IMR-90 (cell line): ENCODE measurements at regions not wholly inside any gene's neighbourhood (a gene's known extent, or its start where the extent isn't known, plus 50 kb on each side); places are given as distances from the start of the nearest gene placed in this dataset.

Experiments used
- ATAC-seq: fragments of 200-7000 bp; cut with Tn5 transposase; 2 replicates; pipeline ENCODE4 v1.9.1; 2020; ENCODE audit warnings: low read depth, mild to moderate bottlenecking, moderate library complexity
- BruUV-seq: library from RNA; stranded (reverse); fragments of 400-500 nt; replicated peaks from 2 replicates; lab custom pipeline; 2021; lab: Mats Ljungman, UMichigan
- CTCF ChIA-PET: fragments of 300-600 bp; formaldehyde crosslinking; extraction: SDS; loops from one replicate; lab custom pipeline; 2021; ENCODE audit warnings: antibody characterized with exemption; lab: Yijun Ruan, JAX
- POLR2A ChIA-PET: fragments of 300-600 bp; sonication (Branson Sonifier 250); formaldehyde crosslinking; loops from one replicate; lab custom pipeline; 2022; ENCODE audit warnings: antibody characterized with exemption; ENCODE audit not compliant: unreplicated experiment; lab: Charles Lee
- DNase-seq: peaks from one replicate; pipeline ENCODE4 v3.0.0; 2013
- H2AFZ ChIP-seq: replicated peaks from 2 replicates; pipeline ENCODE3; 2013; ENCODE audit warnings: low read length, mild to moderate bottlenecking; ENCODE audit not compliant: poor library complexity
- H2AK5ac ChIP-seq: 2 replicates; pipeline ENCODE4 v1.6.1; 2013; ENCODE audit warnings: low read depth, low read length, inconsistent platforms
- H2AK9ac ChIP-seq: replicated peaks from 2 replicates; pipeline ENCODE3; 2013; ENCODE audit warnings: mild to moderate bottlenecking, low read depth, low read length, moderate library complexity; ENCODE audit not compliant: poor library complexity
- H2BK120ac ChIP-seq: 2 replicates; pipeline ENCODE4 v1.6.1; 2013; ENCODE audit warnings: low read depth, low read length, inconsistent platforms
- H2BK15ac ChIP-seq: 3 replicates; pipeline ENCODE4 v1.6.1; 2013; ENCODE audit warnings: low read depth, low read length, inconsistent platforms
- H2BK20ac ChIP-seq: 2 replicates; pipeline ENCODE4 v1.6.1; 2013; ENCODE audit warnings: low read depth, mild to moderate bottlenecking, inconsistent platforms, low read length, moderate library complexity
- H2BK5ac ChIP-seq: 2 replicates; pipeline ENCODE4 v1.6.1; 2013; ENCODE audit warnings: mild to moderate bottlenecking, low read depth, low read length, inconsistent platforms; ENCODE audit not compliant: poor library complexity, severe bottlenecking
- H3K14ac ChIP-seq: replicated peaks from 2 replicates; pipeline ENCODE4 v1.6.1; 2013; ENCODE audit warnings: low read depth, low read length, inconsistent platforms
- H3K18ac ChIP-seq: 2 replicates; pipeline ENCODE4 v1.6.1; 2013; ENCODE audit warnings: low read depth, low read length, control low read depth
- H3K23ac ChIP-seq: 2 replicates; pipeline ENCODE4 v1.6.1; 2013; ENCODE audit warnings: low read depth, low read length, inconsistent platforms
- H3K27ac ChIP-seq: 2 replicates; pipeline ENCODE4 v1.5.1; 2013; ENCODE audit warnings: mild to moderate bottlenecking, control low read depth, low read length; ENCODE audit not compliant: insufficient read depth
- H3K27me3 ChIP-seq: 2 replicates; pipeline ENCODE4 v1.6.1; 2013; ENCODE audit warnings: low read length; ENCODE audit not compliant: control insufficient read depth, insufficient read depth
- H3K36me3 ChIP-seq: 2 replicates; pipeline ENCODE4 v1.6.1; 2013; ENCODE audit warnings: low read length, mixed read lengths; ENCODE audit not compliant: control insufficient read depth, insufficient read depth
- H3K4ac ChIP-seq: 2 replicates; pipeline ENCODE4 v1.6.1; 2013; ENCODE audit warnings: low read depth, low read length, inconsistent platforms
- H3K4me1 ChIP-seq: 2 replicates; pipeline ENCODE4 v1.6.1; 2013; ENCODE audit warnings: low read length, mixed read lengths; ENCODE audit not compliant: control insufficient read depth, insufficient read depth
- H3K4me2 ChIP-seq: 2 replicates; pipeline ENCODE4 v1.6.1; 2013; ENCODE audit warnings: low read depth, mild to moderate bottlenecking, control low read depth, low read length, moderate library complexity
- H3K4me3 ChIP-seq: 2 replicates; pipeline ENCODE4 v1.5.1; 2013; ENCODE audit warnings: low read depth, mild to moderate bottlenecking, control low read depth, low read length, moderate library complexity; ENCODE audit not compliant: insufficient read depth
- H3K56ac ChIP-seq: 2 replicates; pipeline ENCODE4 v1.6.1; 2013; ENCODE audit warnings: low read length, inconsistent platforms; ENCODE audit not compliant: insufficient read depth; ENCODE audit errors: extremely low read depth
- H3K79me1 ChIP-seq, 2 experiments: 2 replicates each; pipeline ENCODE4 v1.6.1; 2013; ENCODE audit warnings: low read length in 2 of 2, inconsistent platforms in 1 of 2, low read depth in 1 of 2
- H3K9ac ChIP-seq: 2 replicates; pipeline ENCODE4 v1.6.1; 2013; ENCODE audit warnings: low read depth, low read length, control low read depth
- H3K9me1 ChIP-seq: 2 replicates; pipeline ENCODE4 v1.6.1; 2013; ENCODE audit warnings: low read length, inconsistent platforms; ENCODE audit not compliant: insufficient read depth
- H3K9me3 ChIP-seq: 2 replicates; pipeline ENCODE4 v1.6.1; 2013; ENCODE audit warnings: low read length; ENCODE audit not compliant: control insufficient read depth, insufficient read depth
- H4K20me1 ChIP-seq: 2 replicates; pipeline ENCODE4 v1.6.1; 2013; ENCODE audit warnings: low read length, inconsistent platforms; ENCODE audit not compliant: insufficient read depth
- H4K5ac ChIP-seq: 2 replicates; pipeline ENCODE4 v1.6.1; 2013; ENCODE audit warnings: mild to moderate bottlenecking, low read depth, low read length, control low read depth
- H4K8ac ChIP-seq, 2 experiments: 2 replicates each; pipeline ENCODE4 v1.6.1; 2013; ENCODE audit warnings: low read depth in 2 of 2, low read length in 2 of 2, control low read depth in 1 of 2, inconsistent platforms in 1 of 2
- H4K91ac ChIP-seq: 2 replicates; pipeline ENCODE4 v1.6.1; 2013; ENCODE audit warnings: low read depth, low read length, inconsistent platforms; ENCODE audit not compliant: insufficient read depth
- RAD21 ChIP-seq: IDR thresholded peaks from 2 replicates; pipeline ENCODE4 v1.6.1; 2012; ENCODE audit warnings: low read length, improper control_type of control experiment
- WGBS, 2 experiments: methylation state at CpG; one replicate each; pipeline versions ENCODE4 v1.1.5 to v1.1.7; 2013; ENCODE audit warnings: missing lambda C conversion rate in 2 of 2; ENCODE audit not compliant: insufficient read length in 1 of 2; ENCODE audit errors: extremely low coverage in 2 of 2; 5-methylcytosine and 5-hydroxymethylcytosine counted together
- dilution Hi-C: fragments of 300-500 bp; cut with HindIII; formaldehyde crosslinking; loops from one replicate; pipeline ENCODE4 v1.14.3; 2018; ENCODE audit warnings: low sequenced_read_pairs; ENCODE audit not compliant: unreplicated experiment
- in situ Hi-C: fragments of 300-500 bp; cut with MboI; formaldehyde crosslinking; loops from 3 replicates; pipeline ENCODE4 v1.14.3; 2019; ENCODE audit warnings: low sequenced_read_pairs, inconsistent platforms, mixed read lengths
- intact Hi-C: fragments of 100-400 bp; cut with micrococcal nuclease; formaldehyde crosslinking; loops from 2 replicates; pipeline ENCODE4 v1.10.0; 2022
- TF ChIP-seq, protein P1 (sequence below): fragments of 150-350 bp; IDR thresholded peaks from 2 replicates; pipeline ENCODE4 v1.6.1; 2016; ENCODE audit warnings: low read depth, mild to moderate bottlenecking, low read length, moderate library complexity, borderline replicate concordance

DNA sequence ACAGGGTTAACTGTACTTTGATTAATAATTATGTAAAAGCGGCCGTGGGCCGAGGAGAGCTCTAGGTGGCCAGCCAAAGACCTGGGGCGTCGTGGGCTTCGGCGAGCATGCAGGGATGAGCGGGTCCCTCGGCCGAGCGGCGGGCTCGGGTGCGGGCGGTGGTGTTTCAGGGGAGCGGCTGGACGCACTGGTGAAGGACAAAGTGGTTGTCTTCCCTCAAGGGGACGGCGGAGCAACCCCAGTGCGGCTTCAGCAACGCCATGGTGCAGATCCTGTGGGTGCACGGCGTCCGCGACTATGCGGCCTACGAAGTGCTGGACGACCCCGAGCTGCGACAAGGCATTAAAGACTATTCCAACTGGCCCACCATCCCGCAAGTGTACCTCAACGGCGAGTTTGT, 103.0 kb upstream of the C1GALT1C1 start:
- no peak overlapping the region for H4K8ac ChIP-seq
- no peak overlapping the region for H2AK5ac ChIP-seq
- H3K4me1 ChIP-seq, result no peaks in the 10 kb centered on the region
- H3K4ac ChIP-seq, result no peak overlapping the region
- H2BK15ac ChIP-seq, result no peak overlapping the region
- dilution Hi-C loops, result no loop called here
- POLR2A ChIA-PET, result no interaction called here
- no peak overlapping the region for H3K56ac ChIP-seq
- H2AK9ac ChIP-seq, result no peak overlapping the region
- no peak overlapping the region for H3K18ac ChIP-seq
- H2BK20ac ChIP-seq, result no peak overlapping the region
- WGBS, 2 experiments, result 67% methylated on average over 3 of the region's 33 CpGs; no CpG with 5 or more reads in 1 of the 2 experiments
- no peak overlapping the region for H3K9ac ChIP-seq
- no peak for ATAC-seq
- intact Hi-C loops, result no loop called here
- no peaks in the 10 kb centered on the region for H3K36me3 ChIP-seq
- H3K4me2 ChIP-seq, result no peak overlapping the region
- H3K14ac ChIP-seq, result no peak overlapping the region
- H2BK120ac ChIP-seq, result no peak overlapping the region
- no peak overlapping the region for H2AFZ ChIP-seq
- CTCF ChIA-PET, result no interaction called here
- no TSS peak for BruUV-seq
- H2BK5ac ChIP-seq, result no peak overlapping the region
- H3K27ac ChIP-seq, result no peak overlapping the region
- no peaks in the 10 kb centered on the region for H3K27me3 ChIP-seq
- no peak for DNase-seq
- H4K91ac ChIP-seq, result no peak overlapping the region
- in situ Hi-C loops, result no loop called here
- H3K9me3 ChIP-seq, result no peaks in the 10 kb centered on the region
- no peaks in the 10 kb centered on the region for H4K20me1 ChIP-seq
- H3K4me3 ChIP-seq, result no peak overlapping the region
- H3K23ac ChIP-seq, result no peak overlapping the region
- no peak overlapping the region for H4K5ac ChIP-seq
- TF ChIP-seq, protein P1, sequence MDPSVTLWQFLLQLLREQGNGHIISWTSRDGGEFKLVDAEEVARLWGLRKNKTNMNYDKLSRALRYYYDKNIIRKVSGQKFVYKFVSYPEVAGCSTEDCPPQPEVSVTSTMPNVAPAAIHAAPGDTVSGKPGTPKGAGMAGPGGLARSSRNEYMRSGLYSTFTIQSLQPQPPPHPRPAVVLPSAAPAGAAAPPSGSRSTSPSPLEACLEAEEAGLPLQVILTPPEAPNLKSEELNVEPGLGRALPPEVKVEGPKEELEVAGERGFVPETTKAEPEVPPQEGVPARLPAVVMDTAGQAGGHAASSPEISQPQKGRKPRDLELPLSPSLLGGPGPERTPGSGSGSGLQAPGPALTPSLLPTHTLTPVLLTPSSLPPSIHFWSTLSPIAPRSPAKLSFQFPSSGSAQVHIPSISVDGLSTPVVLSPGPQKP, result no peak
- no peak for TF ChIP-seq RAD21
- no peaks in the 10 kb centered on the region for H3K79me1 ChIP-seq
- no peaks in the 10 kb centered on the region for H3K9me1 ChIP-seq
